ELR (cell line): ENCODE measurements at regions not wholly inside any gene's neighbourhood (a gene's known extent, or its start where the extent isn't known, plus 50 kb on each side); places are given as distances from the start of the nearest gene placed in this dataset.

Experiments used
- DNase-seq: peaks from one replicate; pipeline ENCODE4 v3.0.0-alpha.2; 2015; ENCODE audit warnings: low read depth

DNA sequence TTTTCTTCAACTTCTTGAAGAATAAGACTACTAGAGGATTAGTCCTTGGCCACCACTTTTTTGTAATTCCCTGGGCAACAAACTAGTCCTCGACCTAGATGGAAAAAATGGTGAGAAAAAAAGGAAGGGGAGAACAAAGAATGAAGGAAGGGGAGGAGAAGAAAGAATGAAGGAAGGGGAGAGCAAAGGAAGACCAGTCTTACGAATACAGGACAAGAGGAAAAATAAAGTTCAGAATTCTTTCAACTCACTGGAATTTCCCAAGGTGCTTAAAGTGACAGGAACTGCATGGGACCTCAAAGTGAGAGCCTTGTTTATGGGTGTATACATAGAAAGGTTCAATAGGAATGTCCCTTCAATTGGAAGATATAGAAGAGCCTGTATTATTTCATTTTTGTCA lies 509.3 kb upstream of the JARID2 start:
- DNase-seq: no peak

DNA sequence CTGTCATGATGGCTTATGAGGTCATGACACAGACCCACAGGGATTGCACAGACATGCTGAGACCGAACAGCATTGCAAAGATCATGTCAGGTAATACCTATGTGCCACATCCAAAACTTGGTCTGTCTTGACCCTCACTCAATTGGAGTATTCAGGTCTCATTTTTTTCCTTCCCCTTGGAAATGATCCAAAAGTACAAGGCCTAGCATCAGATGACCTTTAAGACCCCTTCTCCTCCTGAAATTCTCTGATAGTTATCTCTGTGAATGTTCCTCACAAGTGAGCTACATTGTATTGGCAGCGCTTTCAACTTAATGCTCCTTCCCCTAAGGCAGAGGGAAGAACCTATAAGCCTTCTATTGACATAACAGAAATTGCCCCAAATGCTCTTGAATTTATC lies 507.4 kb upstream of the JARID2 start:
- DNase-seq: no peak

DNA sequence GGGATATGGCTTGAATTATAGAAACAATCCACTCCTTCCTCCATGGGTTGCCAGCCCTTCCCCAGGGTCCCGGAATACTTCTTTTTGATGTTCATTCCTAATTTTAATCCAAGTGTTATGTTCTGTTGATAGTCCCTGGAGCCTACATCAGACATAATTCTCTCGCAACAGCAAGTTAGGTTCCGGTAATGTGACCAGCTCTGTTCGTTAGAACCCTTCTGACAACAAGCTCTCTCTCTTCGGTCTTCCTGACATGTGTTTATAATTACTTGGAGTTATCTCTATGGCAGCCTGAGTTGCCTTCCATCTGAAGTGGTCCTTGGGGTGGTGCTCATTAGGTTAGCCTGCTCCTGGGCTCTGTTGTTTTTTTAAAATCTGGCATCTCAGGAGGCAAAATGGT lies 506.9 kb upstream of the JARID2 start:
- DNase-seq: no peak

DNA sequence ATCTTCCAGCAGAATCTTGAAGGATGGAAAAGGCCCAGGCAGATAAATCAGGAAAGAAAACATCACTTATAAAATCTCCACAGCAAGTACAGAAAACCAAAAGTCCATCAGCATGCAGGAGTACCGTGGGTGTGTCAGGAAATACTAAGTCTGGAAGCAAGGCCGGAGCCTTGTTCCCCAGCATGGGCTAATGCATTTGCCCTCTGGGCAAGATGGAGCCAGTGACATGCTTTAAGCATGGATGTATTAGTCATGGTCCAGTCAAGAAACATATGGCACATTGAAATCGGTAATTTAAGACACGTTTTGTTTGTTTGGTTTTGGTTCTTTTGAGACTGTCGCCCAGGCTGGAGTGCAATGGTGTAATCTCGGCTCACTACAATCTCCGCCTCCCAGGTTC lies 506.0 kb upstream of the JARID2 start:
- peak; percentile 48 for DNase-seq

DNA sequence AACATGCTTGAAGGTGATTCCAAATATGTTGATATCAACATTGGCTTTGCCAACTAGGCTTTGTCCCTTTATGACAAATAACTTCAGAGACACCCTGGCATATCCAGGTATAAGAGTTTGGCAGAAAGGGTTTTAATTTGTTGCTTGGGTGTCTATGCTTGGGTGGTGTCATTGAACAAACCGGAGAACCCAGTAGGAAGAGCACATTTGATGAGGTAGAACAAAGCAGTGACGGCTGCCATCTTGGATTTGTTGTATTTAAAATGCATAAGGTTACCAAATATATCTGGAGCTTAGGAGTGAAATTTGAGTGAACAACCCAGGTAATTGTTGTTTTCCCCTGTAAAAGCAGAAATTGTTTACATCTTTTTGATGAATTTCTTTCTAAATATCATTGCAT lies 503.7 kb upstream of the JARID2 start:
- DNase-seq: no peak

DNA sequence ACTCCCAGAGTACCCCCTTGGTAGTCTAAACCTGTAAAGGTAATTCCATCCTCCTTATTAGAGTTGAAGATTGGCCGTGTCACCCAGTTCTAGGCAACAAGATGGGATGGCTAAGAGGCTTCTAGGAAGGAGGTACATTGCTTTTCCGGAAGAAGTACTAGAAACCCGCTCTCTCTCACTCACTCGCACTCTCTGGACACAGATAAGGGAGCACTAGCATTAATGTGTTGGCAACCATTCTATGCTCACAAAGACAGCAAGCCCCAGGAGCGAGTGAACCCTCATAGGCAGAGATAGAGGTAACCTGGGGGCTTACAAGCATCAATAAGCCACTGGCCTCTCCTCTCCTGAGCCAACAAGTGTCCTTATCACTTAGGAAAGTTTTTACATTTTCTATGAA lies 503.2 kb upstream of the JARID2 start:
- no peak for DNase-seq

DNA sequence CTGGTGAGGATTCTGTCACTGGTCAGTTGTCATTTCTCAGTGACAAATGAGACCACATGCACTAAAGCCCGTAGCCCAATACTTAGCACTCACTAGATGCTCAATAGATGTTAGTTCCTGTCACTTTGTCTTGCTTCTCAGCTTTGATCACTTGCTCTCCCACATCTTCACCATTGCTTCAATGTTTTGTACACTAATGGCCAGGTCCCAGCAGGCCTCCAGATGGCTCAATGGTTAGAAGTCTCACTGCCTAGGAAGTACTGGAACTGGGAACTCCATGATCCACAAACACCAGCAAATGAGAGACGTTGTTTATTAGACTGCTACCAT lies 502.8 kb upstream of the JARID2 start:
- no peak for DNase-seq

DNA sequence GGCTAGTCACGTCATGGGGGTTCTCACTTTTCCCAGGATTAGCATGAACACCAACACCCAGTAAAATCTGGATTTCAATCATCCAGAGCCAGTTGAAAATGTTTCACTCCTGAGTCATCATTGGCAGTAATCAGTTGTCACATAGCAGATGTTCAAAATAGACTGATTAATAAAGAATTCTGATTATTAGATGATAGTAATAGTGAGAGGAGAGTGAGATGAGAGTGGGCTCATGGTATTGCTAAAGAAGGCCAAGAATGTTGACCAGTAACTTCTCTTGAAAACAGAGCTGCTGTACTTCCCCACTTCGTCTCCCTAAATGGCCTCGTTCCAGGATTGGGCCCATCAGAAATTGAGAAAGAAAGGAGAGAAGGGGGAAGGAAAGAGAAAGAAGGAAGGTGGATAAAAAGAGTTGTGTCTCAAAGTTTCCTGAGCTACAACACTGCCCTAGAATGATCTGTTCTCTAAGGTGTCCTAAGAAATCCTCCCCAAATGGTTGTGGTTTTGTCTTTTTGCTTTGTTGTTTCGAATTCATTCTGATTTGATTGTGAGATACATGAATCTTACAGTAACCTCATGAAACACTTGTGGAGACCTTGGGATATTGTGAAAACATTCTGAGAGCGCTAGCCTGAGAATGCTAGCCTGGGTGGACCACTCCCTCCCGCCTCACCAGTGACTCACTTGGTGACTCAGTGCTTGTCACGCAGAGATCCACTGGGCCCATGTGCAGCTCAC lies 502.2 kb upstream of the JARID2 start:
- peak; percentile 99 for DNase-seq

DNA sequence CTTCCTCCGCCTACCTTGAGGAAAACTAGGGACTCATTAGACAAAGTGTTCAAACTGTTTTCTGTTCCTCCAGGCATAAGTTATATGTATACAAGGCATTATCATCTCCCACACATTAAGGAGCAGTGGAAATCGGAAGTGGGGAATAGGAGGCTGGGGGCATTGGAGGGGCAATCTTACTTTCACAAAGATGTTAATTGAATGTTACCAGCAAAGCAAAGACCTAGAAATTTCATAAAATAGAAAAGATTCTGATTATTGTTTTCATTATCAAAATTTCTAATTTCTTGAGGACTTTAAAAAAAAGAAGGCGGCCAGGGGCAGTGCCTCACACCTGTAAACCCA lies 501.7 kb upstream of the JARID2 start:
- no peak for DNase-seq

DNA sequence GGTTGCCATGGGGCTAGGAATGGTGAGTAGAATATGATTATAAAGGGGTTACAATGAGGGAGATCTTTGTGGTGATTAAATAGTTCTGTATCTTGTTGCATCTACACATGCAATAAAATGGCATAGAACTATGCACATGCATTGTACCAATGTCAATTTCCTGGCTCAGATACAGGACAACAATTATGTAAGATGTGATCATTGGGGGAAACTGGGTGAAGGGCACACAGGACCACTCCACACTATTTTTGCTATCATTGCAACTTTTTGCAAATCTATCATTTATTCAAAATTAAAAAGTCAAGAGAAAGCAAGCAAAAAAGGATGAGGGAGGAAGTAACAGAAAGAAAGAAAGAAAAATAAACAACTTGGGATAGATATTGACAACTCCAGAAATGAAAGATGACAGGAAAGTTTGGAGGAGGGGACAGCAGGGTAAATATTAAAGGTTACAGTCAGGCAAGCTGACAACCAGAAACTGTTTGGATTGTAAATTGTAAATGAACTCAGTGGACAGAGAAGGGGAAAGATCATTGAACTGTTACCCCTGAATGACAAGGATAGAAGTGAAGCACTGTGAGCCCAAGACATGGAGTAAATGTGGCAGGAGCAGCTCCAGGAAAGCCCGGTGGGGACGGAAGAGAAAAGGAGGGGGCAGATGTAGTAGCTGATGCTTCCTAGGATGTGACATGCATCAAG lies 499.6 kb upstream of the JARID2 start:
- DNase-seq: no peak

DNA sequence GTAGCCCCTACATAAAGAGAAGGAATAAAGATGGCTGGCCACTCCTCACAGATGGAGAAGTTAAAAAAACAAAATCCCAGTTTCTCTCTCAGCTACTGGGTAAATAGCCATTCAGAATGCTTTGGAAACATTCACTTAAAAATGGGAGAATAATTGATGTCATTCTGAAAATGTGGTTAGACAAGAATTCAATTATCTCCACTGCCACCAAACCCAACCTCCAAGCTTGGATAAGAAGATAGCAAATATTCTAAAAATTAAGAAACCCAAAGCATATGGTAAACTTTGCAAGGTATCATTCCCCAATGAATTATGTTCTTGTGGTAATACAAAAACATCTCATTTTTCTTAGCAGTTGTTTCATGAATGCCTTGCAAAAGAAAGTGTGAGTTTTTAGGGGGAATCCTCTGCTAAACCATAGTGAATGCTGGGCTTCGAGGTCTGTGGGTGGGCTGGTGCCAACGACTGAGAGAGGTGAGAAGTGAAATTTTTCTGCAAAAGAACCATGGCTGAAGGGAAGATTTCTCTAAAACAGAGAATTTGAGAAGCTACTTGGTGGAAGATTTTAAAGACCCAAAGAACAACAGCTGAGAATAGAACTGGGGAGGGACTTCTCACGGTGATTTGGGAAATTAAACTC lies 497.9 kb upstream of the JARID2 start:
- no peak for DNase-seq

DNA sequence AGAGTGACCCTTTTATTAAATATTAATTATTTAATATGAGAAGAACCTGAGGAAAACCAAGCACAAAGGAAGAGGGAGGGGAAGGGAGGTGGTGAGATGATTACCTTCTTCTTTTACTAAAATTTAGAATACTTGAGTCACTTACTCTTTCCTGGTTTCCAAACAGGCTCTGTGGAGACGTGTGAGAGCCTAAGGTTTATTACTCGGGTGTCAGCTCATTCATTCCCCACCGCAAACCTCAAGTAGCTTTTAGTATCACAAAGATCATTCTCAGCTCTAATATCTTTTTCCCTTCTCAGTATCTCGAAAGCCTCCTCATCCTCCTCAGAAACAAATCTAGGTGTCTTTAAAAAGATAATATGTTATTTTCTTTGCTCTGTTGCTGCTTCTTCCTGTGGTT lies 497.2 kb upstream of the JARID2 start:
- no peak for DNase-seq

DNA sequence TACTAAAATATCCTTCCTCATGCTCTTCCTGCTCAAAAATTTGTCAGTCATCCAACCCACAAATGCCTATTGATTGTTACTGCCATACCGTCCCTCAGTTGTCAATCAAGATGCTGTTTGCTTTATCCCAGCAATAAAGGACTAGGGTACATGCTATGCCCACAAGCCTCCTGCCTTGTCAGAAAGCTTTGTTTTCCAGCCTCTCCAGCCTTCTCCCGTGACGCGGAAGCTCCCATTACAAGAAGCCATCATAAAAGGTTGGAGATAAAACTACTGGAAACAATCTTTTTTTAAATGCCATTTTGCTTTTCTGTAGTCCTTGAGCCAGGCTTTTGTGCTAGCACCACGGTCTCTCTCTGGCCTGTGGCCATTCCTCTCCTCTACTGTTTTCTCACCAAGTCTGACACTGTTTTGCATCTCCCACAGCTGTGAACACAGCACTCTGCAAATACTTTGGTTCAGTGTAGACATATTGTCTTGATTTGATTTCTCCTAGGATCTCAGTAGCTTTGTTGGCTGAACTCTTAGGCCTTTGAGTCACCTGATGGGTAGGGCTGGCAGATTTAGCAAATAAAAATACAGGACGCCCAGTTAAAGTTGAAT lies 495.7 kb upstream of the JARID2 start:
- DNase-seq: no peak

DNA sequence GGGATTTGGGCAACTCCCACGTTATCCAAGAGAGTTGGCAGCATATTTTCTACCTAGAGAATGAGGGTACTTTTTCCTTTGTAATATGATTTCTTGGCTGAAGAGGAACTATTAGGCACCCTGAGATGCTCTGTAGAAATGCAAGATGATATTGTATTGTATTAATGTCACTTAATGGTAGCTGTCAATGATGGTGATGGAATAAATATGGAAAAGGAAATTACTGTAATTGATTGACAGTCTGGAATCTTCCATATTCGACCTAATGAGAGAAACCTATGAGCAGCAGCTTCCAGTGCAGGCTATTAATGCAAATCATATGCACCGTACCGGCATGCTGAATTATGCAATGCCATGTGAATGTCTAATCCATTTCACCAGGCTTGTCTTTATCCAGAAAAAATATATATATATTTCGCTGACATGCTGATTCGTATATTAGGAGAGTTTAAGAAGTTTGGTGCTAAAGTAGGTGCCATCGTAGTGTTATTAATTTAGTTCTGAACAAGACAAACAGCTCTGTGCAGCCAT lies 494.2 kb upstream of the JARID2 start:
- no peak for DNase-seq

DNA sequence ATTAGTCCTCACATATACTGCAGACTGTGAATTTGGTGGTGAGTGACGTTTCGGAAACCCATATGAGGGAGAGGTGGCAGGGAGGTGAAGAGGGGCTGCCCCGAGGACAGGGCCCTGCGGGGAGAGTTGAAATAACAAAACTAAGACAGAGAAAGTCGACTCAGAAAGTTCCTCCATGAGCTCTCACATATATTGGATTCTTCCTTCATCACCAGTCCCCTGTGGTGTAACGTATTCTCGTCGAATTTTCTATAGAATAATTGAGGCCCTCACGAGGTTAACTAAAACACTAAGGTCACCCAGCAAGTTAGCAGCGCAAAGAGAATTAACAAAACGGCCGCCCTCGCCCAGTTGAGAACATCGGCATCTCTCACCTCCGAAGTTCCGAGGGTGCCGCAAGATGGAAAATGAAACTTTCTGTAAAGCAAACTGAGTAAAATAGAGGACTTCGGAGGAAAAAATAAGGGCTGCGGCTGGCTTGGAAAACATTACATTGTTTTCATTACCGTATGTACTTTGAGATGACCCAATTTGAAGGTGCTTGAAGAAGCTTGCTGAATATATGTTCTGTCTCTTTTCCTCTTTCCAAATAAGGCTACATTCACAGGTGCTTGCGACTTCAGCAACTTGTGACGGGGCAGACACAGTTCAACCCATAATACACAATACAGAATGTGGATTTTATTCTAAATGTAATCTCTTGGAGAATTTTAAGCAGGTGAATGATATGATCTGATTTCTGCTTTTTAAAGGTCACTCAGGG lies 490.9 kb upstream of the JARID2 start:
- DNase-seq: no peak

DNA sequence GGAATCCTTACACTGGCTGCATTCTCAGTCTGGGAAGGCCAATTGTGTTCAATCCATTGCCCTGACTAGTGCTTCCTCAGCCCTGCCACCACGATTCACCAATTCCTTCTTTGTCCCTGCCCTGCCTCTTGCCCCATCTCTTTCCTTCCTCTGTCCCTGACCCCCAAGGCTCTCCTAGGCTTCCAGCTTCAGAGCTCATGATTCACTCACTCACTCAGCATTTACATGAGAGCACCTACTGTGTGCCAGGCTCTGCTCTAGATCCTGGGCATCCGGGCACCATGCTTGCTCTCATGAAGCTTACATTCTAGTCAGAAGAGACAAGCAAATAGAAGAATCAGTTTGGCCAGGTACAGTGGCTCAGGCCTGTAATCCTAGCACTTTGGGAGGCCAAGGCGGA lies 489.5 kb upstream of the JARID2 start:
- no peak for DNase-seq

DNA sequence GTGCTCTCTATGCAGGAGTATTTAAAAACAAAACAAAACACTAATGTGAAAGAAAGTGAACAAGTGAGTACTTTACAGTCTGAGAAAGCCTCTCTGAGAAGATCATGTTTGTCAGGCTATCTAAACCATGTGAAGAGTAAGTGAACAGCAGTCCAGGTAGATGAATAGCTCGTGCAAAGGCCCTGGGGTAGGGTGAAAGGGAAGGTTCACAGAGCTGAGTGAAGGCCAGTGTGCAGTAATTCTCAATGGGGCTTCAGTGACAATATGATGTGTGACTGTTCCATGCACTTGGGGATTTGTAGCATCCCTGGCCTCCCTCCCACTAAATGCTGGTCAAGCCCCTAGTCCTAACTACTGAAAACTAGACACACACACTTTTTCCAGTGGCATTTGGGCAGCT lies 488.9 kb upstream of the JARID2 start:
- DNase-seq: no peak

DNA sequence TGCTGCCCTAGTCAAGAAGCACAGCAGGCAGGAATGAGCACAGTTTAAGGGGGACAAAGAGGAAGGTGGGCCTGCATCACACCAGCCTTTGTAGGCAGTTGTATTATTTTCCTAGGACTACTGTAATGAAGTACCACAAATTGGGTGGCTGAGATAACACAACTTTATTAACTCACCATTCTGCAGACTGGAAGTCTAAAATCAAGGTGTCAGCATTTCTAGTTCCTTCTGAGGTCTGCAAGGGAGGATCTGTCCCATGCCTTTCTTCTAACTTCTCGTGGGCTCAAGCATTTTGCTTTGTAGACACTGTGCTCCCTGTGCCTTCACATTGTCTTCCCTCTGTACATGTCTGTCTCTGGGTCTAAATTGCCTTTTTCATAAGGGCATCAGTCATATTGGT lies 488.5 kb upstream of the JARID2 start:
- no peak for DNase-seq

DNA sequence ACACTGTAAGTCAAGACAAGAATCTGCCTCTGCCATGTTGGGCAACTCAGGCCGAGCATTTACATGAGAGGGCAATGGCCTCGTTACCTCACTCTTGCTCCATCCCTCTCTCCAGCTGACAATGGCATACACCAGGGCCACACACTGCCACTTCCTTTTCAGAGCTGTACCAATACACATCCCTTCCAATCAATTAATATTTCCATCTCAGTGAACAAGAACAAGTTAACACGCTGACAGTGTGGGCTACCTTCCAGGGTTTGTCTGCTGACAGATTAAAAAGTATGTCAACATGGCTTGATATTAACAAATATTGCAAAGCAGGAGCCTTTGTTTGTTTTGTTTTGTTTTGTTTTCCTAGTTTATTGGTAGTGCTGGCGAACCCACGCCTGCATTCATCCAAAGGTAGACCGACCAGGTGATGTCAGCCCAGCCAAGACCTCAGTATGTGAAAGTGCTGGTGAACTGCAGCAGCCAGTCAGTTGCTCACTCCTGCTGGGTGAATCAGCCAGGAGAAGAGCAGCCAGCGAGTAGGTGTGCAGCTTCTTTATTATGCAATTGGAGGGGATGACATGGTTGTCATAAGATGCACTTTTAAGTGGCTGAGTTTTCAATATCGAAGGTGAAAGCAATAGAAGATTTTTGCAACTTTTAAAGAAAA lies 487.3 kb upstream of the JARID2 start:
- DNase-seq: no peak

DNA sequence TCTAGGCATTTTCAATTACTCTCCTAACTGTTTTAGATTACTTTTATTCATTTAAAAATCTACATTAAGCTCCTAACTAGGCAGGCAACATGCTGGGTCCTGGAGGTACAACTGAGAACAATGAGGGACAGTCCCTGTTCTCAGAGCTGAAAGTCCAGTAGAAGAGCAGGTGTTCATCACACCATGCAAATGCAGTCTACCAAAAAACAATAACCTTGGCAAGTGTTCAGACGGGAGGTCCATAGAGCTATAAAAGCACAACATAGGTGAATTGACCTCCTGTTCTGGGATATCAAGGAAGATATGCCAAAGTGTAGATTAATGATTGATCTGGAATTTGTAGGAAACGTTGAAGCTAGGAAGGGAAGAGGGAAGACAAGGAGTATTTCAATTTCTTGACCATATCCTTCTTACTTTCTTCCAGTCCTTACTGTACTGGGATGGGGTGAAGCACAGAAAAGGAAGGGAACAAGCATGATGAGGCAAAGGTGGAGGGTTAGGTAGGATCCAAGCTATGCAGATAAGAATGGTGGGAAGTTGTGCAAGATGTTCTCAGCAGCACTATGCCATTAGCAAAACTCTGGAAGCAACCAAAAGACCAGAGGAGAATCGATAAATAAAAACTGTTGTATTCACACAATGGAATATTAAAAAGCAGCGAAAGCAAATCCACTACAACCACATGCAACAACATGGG lies 485.7 kb upstream of the JARID2 start:
- no peak for DNase-seq

DNA sequence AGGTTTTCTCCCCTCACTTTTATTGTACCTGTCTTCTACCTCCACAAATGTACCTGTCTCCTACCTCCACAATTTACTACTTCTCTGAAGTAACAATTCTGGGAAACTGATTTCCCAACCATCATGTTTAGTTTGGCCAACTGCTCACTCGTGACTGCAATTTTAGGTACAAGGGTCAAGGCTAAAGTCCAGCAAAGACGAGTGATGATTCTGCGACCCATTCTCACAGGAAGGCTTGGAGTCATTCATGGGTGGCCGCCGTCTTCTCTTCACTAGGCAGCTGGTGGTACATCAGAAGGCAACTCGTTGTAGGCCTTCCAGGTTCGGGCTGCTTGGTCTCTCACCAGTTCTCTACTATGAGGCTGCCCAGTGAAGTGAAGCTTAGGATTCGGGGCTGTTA lies 483.8 kb upstream of the JARID2 start:
- no peak for DNase-seq
